T-cell (primary cell): ENCODE measurements at regions not wholly inside any gene's neighbourhood (a gene's known extent, or its start where the extent isn't known, plus 50 kb on each side); places are given as distances from the start of the nearest gene placed in this dataset.
A peak's percentile ranks its signal among the peaks of the same experiment; 100 is the strongest.

Source experiments
- ATAC-seq, 4 experiments: fragments of 200-7000 bp in 3 of 4; fragments of 150-1000 bp in 1 of 4; cut with Tn5 transposase; replicated peaks in 1 of 4; 1 replicate in 3 of 4; 2 replicates in 1 of 4; pipeline ENCODE4 v1.10.0; 2021; ENCODE audit warnings: moderate library complexity in 3 of 4, mild to moderate bottlenecking in 2 of 4, moderate number of reproducible peaks in 1 of 4
- CTCF ChIA-PET, 2 donors: fragments of 300-600 bp; sonication (Branson Sonifier 250); formaldehyde crosslinking; loops; one replicate each; lab custom pipeline; 2022; ENCODE audit warnings: antibody characterized with exemption in 2 of 2; lab: Charles Lee
- POLR2A ChIA-PET, 2 donors: fragments of 300-600 bp; sonication (Branson Sonifier 250); formaldehyde crosslinking; loops; one replicate each; lab custom pipeline; 2022; ENCODE audit warnings: antibody characterized with exemption in 2 of 2; lab: Charles Lee
- DNase-seq, 35 experiments: peaks; one replicate each; pipeline versions ENCODE4 v3.0.0 to v3.0.0-alpha.2; 2013 to 2023
- H3K27ac ChIP-seq: one replicate; pipeline ENCODE4 v1.5.1; 2013; ENCODE audit warnings: low read length
- H3K27me3 ChIP-seq, 2 experiments: replicated peaks in 1 of 2; 1 replicate in 1 of 2; 2 replicates in 1 of 2; pipeline versions ENCODE4 v1.6.1 to v1.7.0; 2013; ENCODE audit warnings: low read length in 1 of 2, mixed read lengths in 1 of 2; ENCODE audit not compliant: control insufficient read depth in 2 of 2, insufficient read depth in 2 of 2; ENCODE audit errors: extremely low read depth in 1 of 2
- H3K36me3 ChIP-seq, 2 donors: 1 replicate in 1 of 2; 2 replicates in 1 of 2; pipeline versions ENCODE4 v1.6.1 to v1.7.0; 2013; ENCODE audit warnings: low read length in 1 of 2; ENCODE audit not compliant: control insufficient read depth in 2 of 2, insufficient read depth in 1 of 2; ENCODE audit errors: extremely low read depth in 1 of 2
- H3K4me1 ChIP-seq, 2 experiments: 1 replicate in 1 of 2; 2 replicates in 1 of 2; pipeline versions ENCODE4 v1.6.1 to v1.7.0; 2013; ENCODE audit warnings: low read length in 2 of 2, mixed read lengths in 1 of 2; ENCODE audit not compliant: insufficient read depth in 2 of 2, control insufficient read depth in 1 of 2; ENCODE audit errors: extremely low read depth in 1 of 2
- H3K4me3 ChIP-seq, 2 donors: 1 replicate in 1 of 2; 2 replicates in 1 of 2; pipeline versions ENCODE4 v1.5.1 to v1.7.0; 2013; ENCODE audit warnings: mild to moderate bottlenecking in 2 of 2, low read length in 1 of 2, moderate library complexity in 1 of 2; ENCODE audit not compliant: control insufficient read depth in 1 of 2; ENCODE audit errors: extremely low read depth in 1 of 2
- H3K9me3 ChIP-seq: 2 replicates; pipeline ENCODE4 v1.7.0; 2013
- H3K27ac Mint-ChIP-seq, 2 donors: one replicate each; pipeline ENCODE4 v1.8.0; 2020 to 2021; ENCODE audit warnings: mild to moderate bottlenecking in 2 of 2, mixed read lengths in 2 of 2
- H3K27me3 Mint-ChIP-seq, 2 donors: one replicate each; pipeline ENCODE4 v1.8.0; 2021 to 2022; ENCODE audit warnings: mixed read lengths in 2 of 2
- H3K36me3 Mint-ChIP-seq: one replicate; pipeline ENCODE4 v1.8.0; 2021; ENCODE audit warnings: mixed read lengths
- H3K4me1 Mint-ChIP-seq, 3 donors: one replicate each; pipeline ENCODE4 v1.8.0; 2020 to 2022; ENCODE audit warnings: mixed read lengths in 3 of 3, mild to moderate bottlenecking in 1 of 3
- H3K4me3 Mint-ChIP-seq, 3 donors: one replicate each; pipeline ENCODE4 v1.8.0; 2020 to 2022; ENCODE audit warnings: mild to moderate bottlenecking in 3 of 3, mixed read lengths in 3 of 3, moderate library complexity in 3 of 3
- H3K9me3 Mint-ChIP-seq, 3 donors: one replicate each; pipeline ENCODE4 v1.8.0; 2020 to 2022; ENCODE audit warnings: mixed read lengths in 3 of 3
- WGBS: methylation state at CpG from one replicate; pipeline ENCODE4 v1.1.5; 2013; ENCODE audit warnings: missing lambda C conversion rate; ENCODE audit not compliant: insufficient coverage; 5-methylcytosine and 5-hydroxymethylcytosine counted together

DNA sequence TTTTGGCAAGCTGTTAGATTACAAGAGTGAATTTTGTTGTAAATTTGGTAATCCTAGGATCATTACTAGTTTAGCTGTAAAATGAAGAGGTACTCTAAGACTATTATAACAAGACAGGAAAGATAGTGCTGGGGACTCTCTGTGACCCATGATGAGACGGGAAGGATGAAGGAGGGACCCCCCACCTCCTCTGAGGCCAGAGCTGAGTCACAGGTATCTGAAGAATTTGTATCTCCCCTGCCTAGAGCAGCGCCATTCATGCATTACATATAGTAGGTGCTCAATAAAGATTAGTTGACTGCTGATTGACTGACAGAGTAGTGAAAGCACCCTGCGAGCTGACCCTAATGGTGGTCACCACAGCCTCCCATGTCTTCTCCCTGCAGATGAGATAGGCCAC lies 202.8 kb downstream of the SNX18 start:
- Histone ChIP-seq H3K9me3 (no peaks in the 10 kb centered on the region), H3K4me3 (no peak overlapping the region), H3K27ac (no peak overlapping the region), H3K4me1 (no peaks in the 10 kb centered on the region), H3K36me3 (no peaks in the 10 kb centered on the region), H3K27me3 (no peaks in the 10 kb centered on the region)
- Mint-ChIP-seq H3K9me3 (peaks cover 0 to 10% (median 4%) of the 10 kb centered on the region in 3 donors), H3K4me1 (peaks cover 14 to 21% (median 19%) of the 10 kb centered on the region in 3 donors), H3K27ac (no peak overlapping the region), H3K36me3 (no peaks in the 10 kb centered on the region), H3K27me3 (no peaks in the 10 kb centered on the region), H3K4me3 (no peak overlapping the region)
- DNase-seq, result no peak
- ChIA-PET POLR2A (interaction anchor here in 1 of 2 donors (0.6 kb wide), 1 partner anchor 1464 kb away, joined by 3 read pairs; no protein-coding TSS in a partner anchor), CTCF (no interaction called here)
- ATAC-seq, result no peak
- no CpG with 5 or more reads among the region's 3 CpGs for WGBS

DNA sequence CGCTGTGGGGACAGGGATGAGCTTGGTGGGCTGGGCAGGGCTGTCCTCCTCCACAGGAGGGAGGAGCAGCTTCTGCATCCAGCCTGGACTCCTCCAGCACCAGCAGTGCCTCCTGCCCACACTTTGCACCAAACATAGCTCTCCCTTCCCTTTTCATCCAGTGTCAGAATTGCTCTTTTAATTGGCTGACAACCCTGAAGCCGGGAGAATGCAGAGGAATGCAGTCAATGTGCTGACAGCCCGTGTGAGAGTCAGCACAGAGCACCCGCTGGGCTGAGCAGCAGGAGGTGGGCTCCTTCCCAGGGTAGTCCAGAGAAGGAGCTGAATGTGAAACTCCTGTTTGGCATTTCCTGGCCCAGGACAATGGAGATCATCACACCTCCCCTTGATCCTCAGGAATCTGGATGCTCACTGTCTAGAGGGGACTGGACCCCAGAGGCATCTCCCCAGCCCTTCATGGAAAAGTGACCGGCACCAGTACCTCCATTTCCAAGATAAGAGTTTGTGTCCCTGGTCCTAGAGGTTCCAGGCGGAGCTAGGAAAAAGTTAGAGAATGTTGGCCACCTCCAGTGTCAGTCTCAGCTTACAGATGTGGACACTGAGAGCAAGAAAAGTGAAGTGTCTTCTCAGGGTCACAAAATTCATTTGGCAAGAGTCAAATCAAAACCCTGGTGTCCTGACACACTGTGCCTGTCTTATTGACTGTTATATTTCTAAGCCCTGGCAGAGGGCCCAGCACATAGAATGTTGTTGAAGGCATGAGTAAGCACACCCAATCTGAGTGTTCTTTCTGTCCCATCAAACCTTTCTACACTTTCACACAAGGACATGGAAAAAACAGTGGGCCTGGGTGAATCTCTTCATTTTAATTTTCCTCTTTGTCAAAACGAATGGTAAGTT lies 202.1 kb downstream of the SNX18 start:
- Mint-ChIP-seq H3K27ac (no peak overlapping the region), H3K4me1 (peaks cover 14 to 21% (median 19%) of the 10 kb centered on the region in 3 donors), H3K9me3 (peaks cover 0 to 10% (median 4%) of the 10 kb centered on the region in 3 donors), H3K36me3 (no peaks in the 10 kb centered on the region), H3K4me3 (no peak overlapping the region), H3K27me3 (peaks cover 0 to under 1% of the 10 kb centered on the region in 2 donors)
- H3K36me3 ChIP-seq, result no peaks in the 10 kb centered on the region
- no peaks in the 10 kb centered on the region for H3K4me1 ChIP-seq
- H3K9me3 ChIP-seq, result no peaks in the 10 kb centered on the region
- 95% methylated on average over 4 of the region's 7 CpGs for WGBS
- ATAC-seq, result no peak
- no peak overlapping the region for H3K4me3 ChIP-seq
- CTCF ChIA-PET, result no interaction called here
- no peaks in the 10 kb centered on the region for H3K27me3 ChIP-seq
- POLR2A ChIA-PET, result interaction anchor here (0.5 to 0.6 kb wide), 3 partner anchors 74 to 1465 kb away, joined by 3 read pairs; no protein-coding TSS in a partner anchor
- no peak overlapping the region for H3K27ac ChIP-seq
- no peak for DNase-seq

DNA sequence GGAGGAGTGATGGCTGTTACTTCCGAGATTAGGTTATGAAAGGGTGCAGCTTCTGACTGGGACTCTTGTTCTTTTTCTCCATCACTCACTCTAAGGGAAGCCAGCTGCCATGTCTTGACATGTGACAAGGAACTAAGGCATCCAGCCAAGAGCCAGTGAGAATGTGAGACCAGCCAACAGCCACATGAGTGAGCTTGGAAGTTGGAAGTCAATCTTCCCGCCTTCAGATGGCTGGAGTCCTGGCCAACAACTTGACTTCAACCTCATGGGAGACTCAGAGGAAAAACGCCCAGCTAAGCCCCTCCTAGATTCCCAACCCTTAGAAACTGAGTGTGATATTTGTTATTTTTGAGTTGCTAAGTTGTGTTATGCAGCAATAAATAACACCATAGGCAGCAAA lies 201.1 kb downstream of the SNX18 start:
- Histone ChIP-seq H3K36me3 (no peaks in the 10 kb centered on the region), H3K27ac (no peak overlapping the region), H3K4me3 (no peak overlapping the region), H3K27me3 (no peaks in the 10 kb centered on the region), H3K4me1 (no peaks in the 10 kb centered on the region), H3K9me3 (no peaks in the 10 kb centered on the region)
- ChIA-PET POLR2A (no interaction called here), CTCF (interaction anchor here in 1 of 2 donors (0.6 kb wide), 1 partner anchor 14 kb away, joined by 3 read pairs; no protein-coding TSS in a partner anchor)
- H3K9me3 Mint-ChIP-seq, result peaks cover 0 to 9% (median 4%) of the 10 kb centered on the region in 3 donors
- no peak overlapping the region for H3K4me3 Mint-ChIP-seq
- H3K36me3 Mint-ChIP-seq, result no peaks in the 10 kb centered on the region
- peaks cover 0 to 3% of the 10 kb centered on the region in 2 donors for H3K27me3 Mint-ChIP-seq
- H3K27ac Mint-ChIP-seq, result no peak overlapping the region
- WGBS, result no CpG with 5 or more reads among the region's 3 CpGs
- DNase-seq, result no peak
- H3K4me1 Mint-ChIP-seq, result peaks cover 14 to 21% (median 19%) of the 10 kb centered on the region in 3 donors
- no peak for ATAC-seq

DNA sequence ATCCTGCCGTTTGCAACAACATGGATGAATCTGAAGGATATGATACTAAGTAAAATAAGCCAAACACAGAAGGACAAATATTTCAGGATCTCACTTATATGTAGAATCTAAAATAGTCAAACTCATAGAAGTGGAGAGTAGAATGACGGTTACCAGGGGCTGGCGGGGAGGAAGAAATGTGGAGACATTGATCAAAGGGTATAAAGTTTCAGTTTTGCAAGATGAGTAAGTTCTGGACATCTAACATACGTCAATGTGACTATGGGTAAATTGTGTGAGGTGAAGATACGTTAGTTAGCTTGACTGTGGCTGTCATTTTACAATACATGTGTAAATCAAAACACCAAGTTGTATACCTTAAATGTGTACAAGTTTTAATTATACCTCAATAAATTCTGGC lies 200.3 kb downstream of the SNX18 start:
- POLR2A ChIA-PET, result no interaction called here
- peak in 1 of 4 experiments; percentile 63 for ATAC-seq
- no CpG with 5 or more reads among the region's 5 CpGs for WGBS

DNA sequence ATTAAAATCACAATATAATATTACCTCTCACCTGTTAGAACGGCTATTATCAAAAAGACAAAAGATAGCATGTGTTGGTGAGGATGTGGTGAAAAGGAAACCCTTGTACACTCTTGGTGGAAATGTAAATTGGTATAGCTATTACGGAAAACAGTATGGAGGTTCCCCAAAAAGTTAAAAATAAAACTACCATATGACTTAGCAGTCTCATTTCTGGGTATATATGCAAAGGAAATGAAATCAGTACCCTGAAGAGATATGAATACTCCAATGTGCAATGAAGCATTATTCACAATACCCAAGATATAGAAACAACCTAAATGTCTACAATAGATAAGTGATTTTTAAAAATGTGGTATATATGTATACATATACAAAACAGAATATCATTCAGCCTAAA lies 199.9 kb downstream of the SNX18 start:
- Histone ChIP-seq H3K27ac (no peak overlapping the region), H3K4me3 (no peak overlapping the region), H3K27me3 (no peaks in the 10 kb centered on the region), H3K4me1 (no peaks in the 10 kb centered on the region), H3K9me3 (no peaks in the 10 kb centered on the region), H3K36me3 (no peaks in the 10 kb centered on the region)
- WGBS, result no CpG with 5 or more reads among the region's 2 CpGs
- H3K27me3 Mint-ChIP-seq, result peaks cover 2 to 3% of the 10 kb centered on the region in 2 donors
- peak overlapping the region in 1 of 3 donors; percentile 16 for H3K4me3 Mint-ChIP-seq
- peaks cover 3% of the 10 kb centered on the region for H3K36me3 Mint-ChIP-seq
- DNase-seq, result no peak
- H3K27ac Mint-ChIP-seq, result no peak overlapping the region
- peak in 1 of 4 experiments; percentile 32 for ATAC-seq
- ChIA-PET CTCF (interaction anchor here in 1 of 2 donors (0.6 to 0.8 kb wide), 2 partner anchors 26 to 1083 kb away, joined by 3 to 5 read pairs; no protein-coding TSS in a partner anchor), POLR2A (no interaction called here)
- H3K4me1 Mint-ChIP-seq, result peaks cover 10 to 17% (median 14%) of the 10 kb centered on the region in 3 donors
- no peaks in the 10 kb centered on the region for H3K9me3 Mint-ChIP-seq

More for the DNA sequence above, 200.3 kb downstream of the SNX18 start:
- Mint-ChIP-seq H3K27ac (no peak overlapping the region), H3K4me1 (peaks cover 14 to 18% (median 14%) of the 10 kb centered on the region in 3 donors), H3K27me3 (peaks cover 2 to 3% of the 10 kb centered on the region in 2 donors), H3K4me3 (peak overlapping the region in 1 of 3 donors; percentile 16), H3K9me3 (peaks cover 0 to under 1% (median under 1%) of the 10 kb centered on the region in 3 donors), H3K36me3 (peaks cover 3% of the 10 kb centered on the region)
- no peak overlapping the region for H3K27ac ChIP-seq
- H3K9me3 ChIP-seq, result no peaks in the 10 kb centered on the region
- CTCF ChIA-PET, result interaction anchor here in 1 of 2 donors (0.6 kb wide), 1 partner anchor 1083 kb away, joined by 5 read pairs; no protein-coding TSS in a partner anchor
- DNase-seq, result peak in 1 of 35 experiments; percentile 12
- H3K27me3 ChIP-seq, result no peaks in the 10 kb centered on the region
- H3K36me3 ChIP-seq, result no peaks in the 10 kb centered on the region
- H3K4me3 ChIP-seq, result no peak overlapping the region
- H3K4me1 ChIP-seq, result no peaks in the 10 kb centered on the region

DNA sequence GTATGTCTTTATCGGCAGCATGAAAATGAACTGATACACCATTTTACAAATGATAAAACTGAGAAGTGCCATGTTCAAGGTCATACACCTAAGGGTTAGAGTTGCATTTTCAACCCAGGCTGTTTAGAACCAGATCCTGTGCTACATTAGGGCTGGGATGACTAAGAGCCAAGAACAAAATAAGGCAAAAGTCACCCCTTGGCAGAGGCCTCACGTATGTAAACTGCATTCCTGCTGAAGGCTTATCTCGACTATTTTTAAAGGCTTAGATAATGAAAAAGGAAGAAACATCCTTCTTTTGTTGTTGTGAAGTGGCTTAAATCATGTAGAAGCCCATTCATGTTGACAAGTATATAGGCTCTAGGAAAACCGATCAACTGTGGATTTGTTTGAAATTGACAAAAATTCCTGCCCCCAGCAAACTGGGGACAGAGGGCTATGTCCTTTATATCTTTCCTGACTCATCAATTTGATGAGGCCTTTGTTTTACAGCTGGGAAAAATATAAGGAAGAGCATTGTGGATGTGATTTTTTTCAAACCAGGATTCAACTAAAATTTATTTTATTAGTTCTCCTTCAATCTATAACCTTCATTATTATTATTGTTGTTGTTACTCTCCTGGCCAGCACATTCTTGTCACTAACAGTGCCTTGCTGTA lies 196.5 kb downstream of the SNX18 start:
- H3K4me3 ChIP-seq, result no peak overlapping the region
- Mint-ChIP-seq H3K36me3 (peaks cover 3% of the 10 kb centered on the region), H3K4me1 (peaks cover 5 to 17% (median 14%) of the 10 kb centered on the region in 3 donors), H3K9me3 (no peaks in the 10 kb centered on the region), H3K27ac (no peak overlapping the region), H3K27me3 (peaks cover 2 to 3% of the 10 kb centered on the region in 2 donors), H3K4me3 (no peak overlapping the region)
- H3K9me3 ChIP-seq, result no peaks in the 10 kb centered on the region
- no peak for DNase-seq
- no peak overlapping the region for H3K27ac ChIP-seq
- POLR2A ChIA-PET, result no interaction called here
- H3K27me3 ChIP-seq, result no peaks in the 10 kb centered on the region
- H3K36me3 ChIP-seq, result no peaks in the 10 kb centered on the region
- WGBS, result 100% methylated on average over 1 of the region's 4 CpGs
- ATAC-seq, result no peak
- H3K4me1 ChIP-seq, result no peaks in the 10 kb centered on the region
- CTCF ChIA-PET, result no interaction called here
